GM21717 (cell line): ENCODE measurements at regions not wholly inside any gene's neighbourhood (a gene's known extent, or its start where the extent isn't known, plus 50 kb on each side); places are given as distances from the start of the nearest gene placed in this dataset.

ENCODE experiments used
- ATAC-seq: cut with Tn5 transposase; IDR thresholded peaks from one replicate; pipeline ENCODE4 v1.9.1; 2021; ENCODE audit warnings: mild to moderate bottlenecking, moderate library complexity; ENCODE audit not compliant: unreplicated experiment

- no peak for ATAC-seq
Measured at GRCh38 chrX:36913551-36913950, 94.6 kb upstream of the FAM47C start.

GRCh38 chrX:36916941-36917340 is 91.2 kb upstream of the FAM47C start:
- no peak for ATAC-seq

- ATAC-seq, result no peak
Measured at GRCh38 chrX:36927712-36928111, 80.5 kb upstream of the FAM47C start.

- ATAC-seq, result no peak
Measured at GRCh38 chrX:36930491-36930890, 77.7 kb upstream of the FAM47C start.

GRCh38 chrX:36947214-36947613 is 61.0 kb upstream of the FAM47C start:
- ATAC-seq, result no peak

- ATAC-seq, result no peak
Measured at GRCh38 chrX:36950495-36951253, 57.5 kb upstream of the FAM47C start.

GRCh38 chrX:36957425-36958328 is 50.5 kb upstream of the FAM47C start:
- ATAC-seq, result no peak
